Endometrium (tissue), 2 donors: ENCODE measurements at regions not wholly inside any gene's neighbourhood (a gene's known extent, or its start where the extent isn't known, plus 50 kb on each side); places are given as distances from the start of the nearest gene placed in this dataset.
"Not testable (repeated sequence)": the region's sequence is repeated elsewhere in the genome, so short reads cannot be mapped to it uniquely, and the experiment has no call there.

Experiments used
- FAIRE-seq: peaks from 2 replicates; lab custom pipeline; 2012; peaks lifted over from hg19 to GRCh38; lab: Jason Lieb, UNC
- donor health status: control.
- donor health status: control.

GRCh38 chrX:40243755-40244515, 146.2 kb upstream of the BCOR start:
- FAIRE-seq: no peak

GRCh38 chrX:40240844-40241243, 143.1 kb upstream of the BCOR start:
- no peak for FAIRE-seq

- FAIRE-seq: no peak
Observed at GRCh38 chrX:40237731-40238178, 140.0 kb upstream of the BCOR start.

- FAIRE-seq: no peak
Observed at GRCh38 chrX:40230646-40231045, 132.9 kb upstream of the BCOR start.

- FAIRE-seq: no peak
Observed at GRCh38 chrX:40227125-40227524, 129.4 kb upstream of the BCOR start.

GRCh38 chrX:40224658-40225057, 126.9 kb upstream of the BCOR start:
- FAIRE-seq: no peak

GRCh38 chrX:40222612-40223011, 124.9 kb upstream of the BCOR start:
- FAIRE-seq: not testable (repeated sequence)

- no peak for FAIRE-seq
Observed at GRCh38 chrX:40213092-40213491, 115.3 kb upstream of the BCOR start.

GRCh38 chrX:40209951-40210617, 112.3 kb upstream of the BCOR start:
- no peak for FAIRE-seq

GRCh38 chrX:40207626-40208025, 109.9 kb upstream of the BCOR start:
- no peak for FAIRE-seq

GRCh38 chrX:40205471-40205870, 107.7 kb upstream of the BCOR start:
- FAIRE-seq: no peak

- FAIRE-seq: no peak
Observed at GRCh38 chrX:40202456-40202855, 104.7 kb upstream of the BCOR start.

- FAIRE-seq: no peak
Observed at GRCh38 chrX:40201329-40201885, 103.6 kb upstream of the BCOR start.

- no peak for FAIRE-seq
Observed at GRCh38 chrX:40199704-40200103, 101.9 kb upstream of the BCOR start.

GRCh38 chrX:40197071-40197470, 99.3 kb upstream of the BCOR start:
- FAIRE-seq: no peak

- FAIRE-seq: no peak
Observed at GRCh38 chrX:40195368-40195767, 97.6 kb upstream of the BCOR start.

- no peak for FAIRE-seq
Observed at GRCh38 chrX:40192196-40192595, 94.4 kb upstream of the BCOR start.

- FAIRE-seq: no peak
Observed at GRCh38 chrX:40189637-40190036, 91.9 kb upstream of the BCOR start.

GRCh38 chrX:40188573-40189417, 91.0 kb upstream of the BCOR start:
- no peak for FAIRE-seq

- FAIRE-seq: no peak
Observed at GRCh38 chrX:40184968-40185367, 87.2 kb upstream of the BCOR start.

- no peak for FAIRE-seq
Observed at GRCh38 chrX:40182615-40183014, 84.9 kb upstream of the BCOR start.

GRCh38 chrX:40182095-40182494, 84.3 kb upstream of the BCOR start:
- FAIRE-seq: no peak

- no peak for FAIRE-seq
Observed at GRCh38 chrX:40179283-40179682, 81.5 kb upstream of the BCOR start.
